Neuron (in vitro differentiated cells): ENCODE measurements at regions not wholly inside any gene's neighbourhood (a gene's known extent, or its start where the extent isn't known, plus 50 kb on each side); places are given as distances from the start of the nearest gene placed in this dataset.

Experiments
- H2AFZ ChIP-seq: one replicate; pipeline ENCODE4 v1.6.1; 2013; ENCODE audit warnings: low read depth, mild to moderate bottlenecking, inconsistent platforms, low read length, moderate library complexity
- H3K27me3 ChIP-seq: one replicate; pipeline ENCODE4 v1.6.1; 2013; ENCODE audit warnings: low read length; ENCODE audit not compliant: insufficient read depth
- H3K36me3 ChIP-seq: one replicate; pipeline ENCODE4 v1.6.1; 2013; ENCODE audit warnings: low read length; ENCODE audit not compliant: insufficient read depth
- H3K4me1 ChIP-seq: one replicate; pipeline ENCODE4 v1.6.1; 2013; ENCODE audit warnings: low read length; ENCODE audit not compliant: insufficient read depth
- H3K4me3 ChIP-seq: 2 replicates; pipeline ENCODE4 v1.5.1; 2013; ENCODE audit warnings: mild to moderate bottlenecking, low read length, moderate library complexity
- H3K9me3 ChIP-seq: one replicate; pipeline ENCODE4 v1.6.1; 2013; ENCODE audit warnings: low read length

DNA sequence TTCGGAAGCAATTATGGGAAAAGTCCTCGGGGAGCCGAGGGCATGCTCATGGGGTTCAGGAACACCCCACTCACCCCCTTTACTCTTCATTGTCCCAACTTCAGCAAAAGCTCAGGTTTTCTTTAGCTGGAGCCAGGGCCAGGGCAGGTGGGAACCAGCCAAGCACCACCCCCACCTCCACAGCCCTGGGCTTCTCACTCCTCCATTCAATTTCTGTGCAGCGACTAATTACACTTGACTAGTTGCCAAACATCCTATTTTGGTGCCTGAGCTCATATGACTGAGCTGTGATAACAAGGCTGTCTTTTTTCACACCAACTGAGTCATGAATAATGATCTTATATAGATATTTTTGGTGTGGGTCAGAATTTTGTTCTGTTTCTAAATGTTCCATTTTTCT, 257.2 kb upstream of the AJAP1 start:
- peaks cover 1% of the 10 kb centered on the region for H3K9me3 ChIP-seq
- peaks cover 3% of the 10 kb centered on the region for H3K4me1 ChIP-seq
- no peak overlapping the region for H2AFZ ChIP-seq
- H3K36me3 ChIP-seq = no peaks in the 10 kb centered on the region
- no peaks in the 10 kb centered on the region for H3K27me3 ChIP-seq
- no peak overlapping the region for H3K4me3 ChIP-seq

DNA sequence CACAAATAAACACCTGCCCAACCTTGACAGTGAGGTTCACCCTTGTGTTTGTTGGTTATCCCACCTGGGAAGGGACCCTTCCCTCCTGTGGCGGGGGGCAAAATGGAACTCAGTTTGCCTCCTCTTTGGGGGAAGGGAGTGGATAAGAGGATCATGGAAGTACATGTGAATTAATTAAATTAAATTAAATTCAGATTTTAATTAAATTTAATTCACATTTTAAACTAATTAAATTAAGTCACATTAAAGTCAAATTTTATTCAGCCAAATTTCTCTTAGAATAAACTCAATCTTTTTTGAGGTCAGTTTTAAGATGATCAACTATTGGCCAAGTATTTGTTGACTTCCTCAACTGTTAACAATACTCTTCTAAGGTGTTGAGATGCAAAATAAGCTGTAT, 252.4 kb upstream of the AJAP1 start:
- Histone ChIP-seq H3K9me3 (no peaks in the 10 kb centered on the region), H2AFZ (no peak overlapping the region), H3K27me3 (no peaks in the 10 kb centered on the region), H3K36me3 (no peaks in the 10 kb centered on the region), H3K4me1 (peaks cover 3% of the 10 kb centered on the region), H3K4me3 (no peak overlapping the region)

DNA sequence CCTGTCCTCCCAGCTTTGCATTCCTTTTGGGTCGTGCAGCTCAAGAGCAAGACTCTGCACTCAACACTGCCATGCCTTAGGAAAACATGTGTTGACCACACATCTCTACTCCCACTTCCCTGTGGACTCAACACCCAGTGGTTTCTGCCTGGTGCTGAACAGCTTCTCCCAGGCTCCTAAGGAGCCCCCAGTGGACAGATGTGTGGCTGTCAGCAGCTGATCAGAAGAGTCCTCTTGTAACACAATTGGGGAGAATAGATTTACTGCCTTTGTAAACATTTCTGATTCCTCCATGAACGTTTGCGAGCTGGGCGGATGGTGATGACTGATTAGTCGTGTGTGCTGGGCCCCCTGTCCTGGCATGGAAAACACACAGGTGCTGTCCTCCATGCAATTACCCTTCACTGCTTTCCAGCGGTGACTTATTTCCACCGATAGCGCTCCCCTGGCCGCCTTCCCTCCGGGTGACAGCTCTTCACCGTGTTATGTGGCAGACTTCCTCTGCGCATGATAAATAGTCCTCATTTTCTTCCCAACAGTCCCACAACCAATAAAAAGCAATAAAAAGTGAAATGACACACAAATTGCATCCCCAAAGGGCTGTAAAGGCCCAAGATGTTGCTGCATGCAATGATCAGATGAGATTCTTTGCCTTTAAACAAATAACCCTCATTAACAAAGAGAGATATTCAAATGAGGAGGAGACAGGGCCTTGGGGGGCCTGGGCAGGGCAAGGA, 249.4 kb upstream of the AJAP1 start:
- H3K36me3 ChIP-seq = no peaks in the 10 kb centered on the region
- H3K27me3 ChIP-seq = peaks cover 5% of the 10 kb centered on the region
- no peak overlapping the region for H3K4me3 ChIP-seq
- H2AFZ ChIP-seq = no peak overlapping the region
- H3K4me1 ChIP-seq = no peaks in the 10 kb centered on the region
- H3K9me3 ChIP-seq = no peaks in the 10 kb centered on the region

DNA sequence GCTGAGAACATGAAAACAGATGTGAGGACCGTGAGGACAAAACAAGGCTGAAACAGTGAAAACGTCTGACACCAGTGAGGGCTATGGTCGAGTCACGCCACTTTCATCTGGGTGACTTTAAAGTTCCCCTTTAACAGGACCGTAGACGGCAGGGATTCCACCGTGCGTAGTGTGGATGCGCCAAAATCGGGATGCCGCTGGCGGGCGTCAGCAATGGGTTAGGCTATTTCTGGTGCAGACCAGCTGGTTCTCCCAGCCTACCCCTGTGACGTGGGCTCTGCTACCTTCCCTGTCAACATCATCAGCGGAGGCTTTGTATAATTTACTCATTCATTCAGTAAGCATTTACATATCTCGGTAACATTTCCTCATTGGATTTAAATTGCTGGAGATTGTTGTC, 246.6 kb upstream of the AJAP1 start:
- H3K36me3 ChIP-seq = no peaks in the 10 kb centered on the region
- H3K27me3 ChIP-seq = peaks cover 5% of the 10 kb centered on the region
- no peaks in the 10 kb centered on the region for H3K4me1 ChIP-seq
- H3K4me3 ChIP-seq = no peak overlapping the region
- no peak overlapping the region for H2AFZ ChIP-seq
- H3K9me3 ChIP-seq = no peaks in the 10 kb centered on the region

DNA sequence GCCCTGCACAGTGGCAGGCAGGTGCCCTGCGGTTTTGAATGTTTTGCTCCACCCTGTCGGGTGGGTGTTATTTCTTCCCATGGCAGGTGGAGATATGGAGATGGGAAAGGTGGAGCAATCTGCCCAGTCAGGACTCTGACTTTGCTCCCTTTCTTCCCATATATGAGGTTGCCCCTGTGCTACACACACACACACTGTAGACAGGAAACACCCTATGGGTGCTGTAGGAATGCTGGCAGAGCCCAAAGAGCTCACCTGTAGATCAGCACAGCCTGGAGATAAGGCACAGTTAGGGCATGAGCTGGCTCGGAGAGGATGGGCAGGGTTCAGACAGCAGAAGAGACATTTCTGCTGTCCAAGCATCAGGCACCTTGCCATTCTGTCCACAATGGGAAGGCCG, 246.0 kb upstream of the AJAP1 start:
- Histone ChIP-seq H3K4me3 (no peak overlapping the region), H3K36me3 (no peaks in the 10 kb centered on the region), H3K27me3 (peaks cover 5% of the 10 kb centered on the region), H3K4me1 (no peaks in the 10 kb centered on the region), H3K9me3 (no peaks in the 10 kb centered on the region), H2AFZ (no peak overlapping the region)

DNA sequence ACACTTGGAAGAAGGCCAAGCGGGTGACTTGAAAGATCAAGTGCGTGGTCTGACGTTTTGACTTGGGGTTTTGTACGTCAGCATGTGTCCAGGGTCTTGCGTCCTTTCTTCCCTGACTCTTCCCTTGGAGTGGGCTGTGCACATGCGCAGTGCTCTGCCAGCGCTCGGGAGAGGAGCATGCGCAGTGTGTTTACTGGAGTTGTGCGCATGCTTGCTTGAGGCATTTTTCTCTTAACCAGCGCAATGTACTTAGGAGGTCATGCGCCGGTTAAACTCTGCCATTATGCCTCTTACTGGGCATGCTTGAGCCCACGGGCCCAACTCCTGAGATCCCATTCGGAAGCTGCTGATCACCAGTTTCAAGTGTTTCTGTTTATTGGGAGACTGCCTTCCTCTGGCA, 242.5 kb upstream of the AJAP1 start:
- H3K9me3 ChIP-seq = no peaks in the 10 kb centered on the region
- H3K4me1 ChIP-seq = no peaks in the 10 kb centered on the region
- H3K36me3 ChIP-seq = no peaks in the 10 kb centered on the region
- H2AFZ ChIP-seq = no peak overlapping the region
- H3K27me3 ChIP-seq = peaks cover 5% of the 10 kb centered on the region
- no peak overlapping the region for H3K4me3 ChIP-seq

DNA sequence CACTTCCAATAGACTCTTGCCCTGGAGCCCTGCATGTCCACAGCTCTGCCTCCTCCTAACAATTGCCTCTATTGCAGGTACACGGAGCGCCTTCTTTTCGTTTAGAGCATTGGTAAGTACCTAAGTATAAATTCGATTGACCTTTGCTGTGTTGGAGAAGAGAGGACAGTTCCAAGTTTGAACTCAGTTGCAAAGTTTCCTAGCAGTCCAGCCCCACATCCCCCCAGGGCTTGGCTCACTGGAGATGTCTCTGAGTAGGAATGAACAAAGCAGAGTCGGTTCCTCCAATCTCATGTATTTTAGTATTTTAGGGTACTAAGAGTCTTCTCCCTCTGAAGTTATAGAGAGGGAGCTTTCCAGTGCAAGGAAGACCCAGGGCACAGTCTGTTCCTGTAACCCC, 238.9 kb upstream of the AJAP1 start:
- no peak overlapping the region for H3K4me3 ChIP-seq
- no peaks in the 10 kb centered on the region for H3K36me3 ChIP-seq
- H3K4me1 ChIP-seq = no peaks in the 10 kb centered on the region
- no peaks in the 10 kb centered on the region for H3K27me3 ChIP-seq
- H3K9me3 ChIP-seq = no peaks in the 10 kb centered on the region
- H2AFZ ChIP-seq = no peak overlapping the region

DNA sequence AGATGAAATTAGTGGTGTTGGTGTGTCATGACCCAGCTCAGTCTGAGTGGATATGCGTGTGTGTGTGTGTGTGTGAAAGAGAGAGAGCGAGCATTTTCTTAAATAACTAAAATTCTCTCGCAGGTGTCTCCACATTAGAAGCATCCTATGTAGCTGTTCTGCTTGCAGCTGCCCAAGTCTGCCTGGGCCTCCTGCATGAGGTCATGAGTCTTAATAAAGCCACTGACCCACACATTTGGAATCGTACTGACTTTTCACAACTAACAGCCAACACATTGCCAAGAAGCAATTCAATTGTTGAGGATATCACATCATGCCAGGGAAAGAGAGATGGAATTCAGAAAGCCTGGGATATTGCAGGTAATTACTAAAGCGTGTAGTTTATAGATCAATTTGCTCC, 238.2 kb upstream of the AJAP1 start:
- no peaks in the 10 kb centered on the region for H3K36me3 ChIP-seq
- peaks cover under 1% of the 10 kb centered on the region for H3K4me1 ChIP-seq
- H2AFZ ChIP-seq = no peak overlapping the region
- H3K4me3 ChIP-seq = no peak overlapping the region
- H3K27me3 ChIP-seq = no peaks in the 10 kb centered on the region
- H3K9me3 ChIP-seq = no peaks in the 10 kb centered on the region

DNA sequence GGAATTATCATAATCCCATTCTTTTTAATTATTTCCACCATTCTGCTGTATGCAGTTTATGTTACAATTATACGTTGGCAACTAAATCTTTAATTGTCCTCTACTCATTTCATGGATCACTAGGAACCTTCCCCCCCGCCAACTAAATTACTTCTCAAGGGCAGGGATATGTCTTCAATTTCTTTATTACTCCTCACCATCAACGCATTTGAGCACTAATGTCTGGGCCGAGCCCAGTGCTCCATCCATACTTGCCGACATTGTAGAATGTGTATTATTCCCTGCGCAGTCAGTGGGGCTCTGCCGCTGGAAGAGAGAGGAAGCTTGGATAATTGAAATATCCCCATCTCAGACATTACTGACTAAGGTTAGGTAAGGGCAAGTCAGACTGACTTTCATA, 236.4 kb upstream of the AJAP1 start:
- no peak overlapping the region for H3K4me3 ChIP-seq
- H3K27me3 ChIP-seq = no peaks in the 10 kb centered on the region
- no peaks in the 10 kb centered on the region for H3K9me3 ChIP-seq
- no peak overlapping the region for H2AFZ ChIP-seq
- H3K36me3 ChIP-seq = no peaks in the 10 kb centered on the region
- H3K4me1 ChIP-seq = peaks cover 9% of the 10 kb centered on the region

DNA sequence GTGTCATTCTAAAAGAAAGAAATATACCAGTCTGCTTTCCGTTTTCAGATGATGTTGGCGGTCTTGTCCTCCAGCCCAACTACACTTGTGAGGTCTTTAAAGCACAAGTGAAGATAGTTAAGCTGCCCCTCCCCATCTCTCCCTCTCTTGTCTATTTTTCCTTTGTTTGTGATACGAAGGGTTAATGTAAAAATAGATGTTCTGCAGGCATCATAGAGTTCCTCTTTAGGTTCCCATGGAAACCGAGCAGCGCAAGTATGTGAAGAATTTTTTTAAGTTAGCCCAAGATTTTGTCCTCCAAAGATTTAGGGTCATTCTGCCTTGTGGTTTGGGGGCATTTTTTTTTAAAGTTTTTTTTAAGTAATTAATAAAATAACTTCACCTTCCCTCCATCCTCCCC, 232.4 kb upstream of the AJAP1 start:
- peaks cover 9% of the 10 kb centered on the region for H3K4me1 ChIP-seq
- no peaks in the 10 kb centered on the region for H3K27me3 ChIP-seq
- no peak overlapping the region for H3K4me3 ChIP-seq
- H3K9me3 ChIP-seq = no peaks in the 10 kb centered on the region
- no peak overlapping the region for H2AFZ ChIP-seq
- no peaks in the 10 kb centered on the region for H3K36me3 ChIP-seq

DNA sequence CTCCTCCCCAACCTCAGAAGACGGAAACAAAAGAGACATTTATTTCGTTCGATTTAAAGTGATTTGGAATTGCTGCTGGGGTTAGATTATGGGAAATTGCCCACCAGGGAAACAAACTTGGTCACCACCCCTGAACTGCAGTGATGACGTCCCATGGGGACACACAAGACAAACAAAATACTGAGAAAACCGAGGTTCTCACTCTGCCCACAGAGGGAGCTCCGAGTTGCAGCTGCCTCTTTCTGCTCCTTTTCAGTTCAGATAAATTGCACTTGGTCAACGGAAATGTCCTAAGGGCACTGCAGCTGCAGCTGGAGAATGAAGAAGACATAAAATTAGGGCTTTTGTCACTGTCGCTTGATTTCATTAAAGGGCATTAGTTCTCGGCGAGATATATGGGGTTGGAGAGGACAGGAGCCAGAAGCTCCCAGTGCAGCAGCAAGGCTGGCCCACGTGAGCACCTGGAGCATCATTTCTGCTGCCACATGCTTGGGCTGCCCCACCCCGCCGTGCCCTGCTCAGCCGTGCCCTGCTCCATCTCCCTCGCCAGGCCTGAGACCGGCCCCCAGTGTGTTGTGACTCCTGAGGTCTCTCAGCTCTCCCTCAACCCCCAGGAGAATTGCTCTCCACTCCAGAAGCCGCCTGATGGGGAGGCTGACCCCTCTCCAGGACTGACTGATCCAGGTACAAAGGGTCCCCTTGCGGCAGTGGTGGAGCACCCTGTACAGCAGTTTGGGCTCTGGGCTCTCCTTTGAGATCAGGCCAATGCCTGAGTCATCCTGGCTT, 231.7 kb upstream of the AJAP1 start:
- no peaks in the 10 kb centered on the region for H3K9me3 ChIP-seq
- no peaks in the 10 kb centered on the region for H3K36me3 ChIP-seq
- H2AFZ ChIP-seq = no peak overlapping the region
- peaks cover 9% of the 10 kb centered on the region for H3K4me1 ChIP-seq
- H3K27me3 ChIP-seq = no peaks in the 10 kb centered on the region
- H3K4me3 ChIP-seq = no peak overlapping the region

DNA sequence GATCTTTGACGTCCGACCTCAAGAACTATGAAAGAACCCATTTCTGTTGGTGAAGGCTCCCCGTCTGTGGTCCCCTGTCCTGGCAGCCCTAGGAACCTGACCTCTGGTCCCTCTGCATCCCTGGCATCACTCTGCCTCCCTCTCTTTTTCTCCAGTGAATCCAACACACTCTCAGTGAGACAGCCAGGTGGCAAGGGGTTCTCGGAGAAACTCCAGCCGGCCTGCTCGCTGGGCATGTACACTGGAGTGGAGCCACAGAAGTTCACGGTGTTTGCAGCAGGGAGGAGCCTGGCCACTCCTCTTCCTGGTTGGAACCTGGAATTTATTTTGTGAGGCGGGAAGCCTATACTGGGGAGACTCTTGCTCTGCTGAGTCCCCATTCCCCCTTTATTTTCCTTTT, 230.2 kb upstream of the AJAP1 start:
- Histone ChIP-seq H3K27me3 (no peaks in the 10 kb centered on the region), H3K4me3 (no peak overlapping the region), H3K9me3 (no peaks in the 10 kb centered on the region), H2AFZ (no peak overlapping the region), H3K36me3 (no peaks in the 10 kb centered on the region), H3K4me1 (peaks cover 9% of the 10 kb centered on the region)

DNA sequence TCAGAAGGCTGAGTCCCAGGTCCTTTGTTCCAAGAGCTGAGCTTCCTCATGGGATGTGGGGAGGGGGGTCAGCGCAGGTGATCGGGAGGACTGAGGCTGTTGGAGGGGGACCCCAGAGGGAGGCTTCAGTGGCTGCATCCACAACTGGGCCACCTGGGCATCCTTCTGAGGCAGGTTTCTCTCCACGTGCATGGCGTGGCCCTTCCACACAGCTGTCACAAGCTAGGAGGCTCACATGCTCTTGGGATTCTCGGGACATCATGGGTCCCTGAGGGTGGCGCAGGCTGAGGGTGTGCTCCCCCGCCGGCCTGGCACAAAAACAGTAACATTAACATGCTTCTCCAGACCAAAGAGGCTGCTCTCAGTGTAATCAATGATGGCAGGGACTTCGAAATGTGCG, 229.6 kb upstream of the AJAP1 start:
- H3K27me3 ChIP-seq = no peaks in the 10 kb centered on the region
- peaks cover 9% of the 10 kb centered on the region for H3K4me1 ChIP-seq
- no peaks in the 10 kb centered on the region for H3K9me3 ChIP-seq
- no peak overlapping the region for H3K4me3 ChIP-seq
- H3K36me3 ChIP-seq = no peaks in the 10 kb centered on the region
- H2AFZ ChIP-seq = no peak overlapping the region
